Neural progenitor cell (in vitro differentiated cells): ENCODE measurements at regions not wholly inside any gene's neighbourhood (a gene's known extent, or its start where the extent isn't known, plus 50 kb on each side); places are given as distances from the start of the nearest gene placed in this dataset.

Source experiments
- DNase-seq: peaks from one replicate; pipeline ENCODE4 v3.0.0-alpha.2; 2016; ENCODE audit warnings: low spot score
- H2AFZ ChIP-seq: fragments of 200-600 bp; sonication (generic); replicated peaks from 2 replicates; pipeline ENCODE4 v1.6.1; 2016; ENCODE audit warnings: antibody characterized with exemption
- H3F3A ChIP-seq: fragments of 200-600 bp; sonication (generic); 2 replicates; pipeline ENCODE4 v1.6.1; 2016; ENCODE audit warnings: antibody characterized with exemption, low read depth
- H3K27ac ChIP-seq: fragments of 200-600 bp; sonication (generic); 2 replicates; pipeline ENCODE4 v1.5.1; 2016; ENCODE audit warnings: mild to moderate bottlenecking
- H3K27me3 ChIP-seq: fragments of 200-600 bp; sonication (generic); 2 replicates; pipeline ENCODE4 v1.6.1; 2016; ENCODE audit warnings: mild to moderate bottlenecking, moderate library complexity
- H3K36me3 ChIP-seq: fragments of 200-600 bp; sonication (generic); 2 replicates; pipeline ENCODE4 v1.5.1; 2016
- H3K4me1 ChIP-seq: fragments of 200-600 bp; sonication (generic); 2 replicates; pipeline ENCODE4 v1.6.1; 2016; ENCODE audit warnings: mixed run types
- H3K4me2 ChIP-seq: fragments of 200-600 bp; sonication (generic); 2 replicates; pipeline ENCODE4 v1.6.1; 2016
- H3K4me3 ChIP-seq: fragments of 200-600 bp; sonication (generic); 2 replicates; pipeline ENCODE4 v1.5.1; 2016
- H3K79me2 ChIP-seq: fragments of 200-600 bp; sonication (generic); 2 replicates; pipeline ENCODE4 v1.6.1; 2016; ENCODE audit warnings: low read depth
- H3K9ac ChIP-seq: fragments of 200-600 bp; sonication (generic); 2 replicates; pipeline ENCODE4 v1.6.1; 2016
- H3K9me3 ChIP-seq: fragments of 200-600 bp; sonication (generic); 2 replicates; pipeline ENCODE4 v1.5.1; 2016; ENCODE audit warnings: low read depth
- H4K20me1 ChIP-seq: fragments of 200-600 bp; sonication (generic); 2 replicates; pipeline ENCODE4 v1.6.1; 2016; ENCODE audit warnings: low read depth
- H3K27ac Mint-ChIP-seq: 3 replicates; pipeline ENCODE4 v1.8.0; 2021; ENCODE audit warnings: mixed read lengths
- H3K27me3 Mint-ChIP-seq: 2 replicates; pipeline ENCODE4 v1.8.0; 2022; ENCODE audit warnings: low read depth, mild to moderate bottlenecking, inconsistent platforms, moderate library complexity, mixed read lengths; ENCODE audit not compliant: insufficient read depth
- H3K36me3 Mint-ChIP-seq: 3 replicates; pipeline ENCODE4 v1.8.0; 2021; ENCODE audit warnings: mixed read lengths
- H3K4me1 Mint-ChIP-seq: 3 replicates; pipeline ENCODE4 v1.8.0; 2021; ENCODE audit warnings: mixed read lengths
- H3K4me3 Mint-ChIP-seq: 3 replicates; pipeline ENCODE4 v1.8.0; 2021; ENCODE audit warnings: mild to moderate bottlenecking, moderate library complexity, mixed read lengths
- H3K9me3 Mint-ChIP-seq: 3 replicates; pipeline ENCODE4 v1.8.0; 2020; ENCODE audit warnings: mixed read lengths
- EZH2 ChIP-seq: fragments of 200-600 bp; sonication (generic); IDR thresholded peaks from 2 replicates; pipeline ENCODE4 v1.6.1; 2017; ENCODE audit warnings: antibody characterized with exemption, mild to moderate bottlenecking, moderate library complexity
- EZH2phosphoT487 ChIP-seq: fragments of 200-600 bp; sonication (generic); IDR thresholded peaks from 2 replicates; pipeline ENCODE4 v1.6.1; 2017; ENCODE audit warnings: antibody characterized with exemption
- TF ChIP-seq, protein P1 (sequence below): fragments of 200-600 bp; sonication (generic); IDR thresholded peaks from 2 replicates; pipeline ENCODE4 v1.5.1; 2017; ENCODE audit warnings: antibody characterized with exemption, mild to moderate bottlenecking

- Mint-ChIP-seq H3K4me1 (peaks cover 3% of the 10 kb centered on the region), H3K27ac (no peak overlapping the region), H3K4me3 (no peak overlapping the region), H3K36me3 (no peaks in the 10 kb centered on the region), H3K27me3 (peaks cover 8% of the 10 kb centered on the region), H3K9me3 (no peaks in the 10 kb centered on the region)
- Histone ChIP-seq H3K4me1 (no peaks in the 10 kb centered on the region), H3K36me3 (no peaks in the 10 kb centered on the region), H4K20me1 (no peaks in the 10 kb centered on the region), H3K9ac (no peak overlapping the region), H2AFZ (no peak overlapping the region), H3K79me2 (no peaks in the 10 kb centered on the region), H3K9me3 (no peaks in the 10 kb centered on the region), H3F3A (no peaks in the 10 kb centered on the region), H3K27me3 (peaks cover 19% of the 10 kb centered on the region), H3K4me2 (no peak overlapping the region), H3K4me3 (no peak overlapping the region), H3K27ac (no peak overlapping the region)
- TF ChIP-seq EZH2phosphoT487 (no peak), EZH2 (no peak)
- TF ChIP-seq, protein P1, sequence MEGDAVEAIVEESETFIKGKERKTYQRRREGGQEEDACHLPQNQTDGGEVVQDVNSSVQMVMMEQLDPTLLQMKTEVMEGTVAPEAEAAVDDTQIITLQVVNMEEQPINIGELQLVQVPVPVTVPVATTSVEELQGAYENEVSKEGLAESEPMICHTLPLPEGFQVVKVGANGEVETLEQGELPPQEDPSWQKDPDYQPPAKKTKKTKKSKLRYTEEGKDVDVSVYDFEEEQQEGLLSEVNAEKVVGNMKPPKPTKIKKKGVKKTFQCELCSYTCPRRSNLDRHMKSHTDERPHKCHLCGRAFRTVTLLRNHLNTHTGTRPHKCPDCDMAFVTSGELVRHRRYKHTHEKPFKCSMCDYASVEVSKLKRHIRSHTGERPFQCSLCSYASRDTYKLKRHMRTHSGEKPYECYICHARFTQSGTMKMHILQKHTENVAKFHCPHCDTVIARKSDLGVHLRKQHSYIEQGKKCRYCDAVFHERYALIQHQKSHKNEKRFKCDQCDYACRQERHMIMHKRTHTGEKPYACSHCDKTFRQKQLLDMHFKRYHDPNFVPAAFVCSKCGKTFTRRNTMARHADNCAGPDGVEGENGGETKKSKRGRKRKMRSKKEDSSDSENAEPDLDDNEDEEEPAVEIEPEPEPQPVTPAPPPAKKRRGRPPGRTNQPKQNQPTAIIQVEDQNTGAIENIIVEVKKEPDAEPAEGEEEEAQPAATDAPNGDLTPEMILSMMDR: no peak
- no peak for DNase-seq
Observed at GRCh38 chr17:34712481-34713195, 133.3 kb downstream of the TMEM132E start.

GRCh38 chr17:34711646-34712045 is 132.3 kb downstream of the TMEM132E start:
- Histone ChIP-seq H3K4me3 (no peak overlapping the region), H2AFZ (no peak overlapping the region), H3K27me3 (peaks cover 29% of the 10 kb centered on the region), H4K20me1 (peaks cover 7% of the 10 kb centered on the region), H3K9me3 (no peaks in the 10 kb centered on the region), H3K79me2 (no peaks in the 10 kb centered on the region), H3K9ac (no peak overlapping the region), H3K4me2 (no peak overlapping the region), H3F3A (no peaks in the 10 kb centered on the region), H3K27ac (no peak overlapping the region), H3K36me3 (no peaks in the 10 kb centered on the region), H3K4me1 (no peaks in the 10 kb centered on the region)
- Mint-ChIP-seq H3K9me3 (peaks cover under 1% of the 10 kb centered on the region), H3K27me3 (peaks cover 8% of the 10 kb centered on the region), H3K27ac (no peak overlapping the region), H3K36me3 (no peaks in the 10 kb centered on the region), H3K4me1 (peaks cover 3% of the 10 kb centered on the region), H3K4me3 (no peak overlapping the region)
- no peak for DNase-seq
- TF ChIP-seq EZH2phosphoT487: no peak
- no peak for TF ChIP-seq EZH2
- TF ChIP-seq, protein P1: no peak

DNA sequence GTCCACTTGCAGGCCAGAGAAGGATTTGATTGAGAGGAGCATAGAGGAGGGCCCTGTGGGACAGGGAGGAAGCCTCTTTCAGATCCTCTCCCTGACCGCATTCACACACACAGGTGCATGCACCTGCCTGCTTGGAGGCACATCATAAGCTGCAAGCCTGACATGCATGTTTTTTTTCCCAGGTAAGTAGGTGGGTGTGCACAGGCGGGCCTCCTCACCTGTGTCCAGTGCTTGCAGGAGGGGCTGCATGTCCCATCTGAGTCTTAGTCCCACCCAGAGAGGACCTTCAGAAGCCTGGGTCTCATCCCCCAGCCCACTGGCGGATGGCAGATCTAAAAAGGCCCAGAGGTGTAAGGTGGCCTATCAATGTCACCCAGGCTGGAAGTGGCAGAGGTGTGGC is 130.8 kb downstream of the TMEM132E start:
- Mint-ChIP-seq H3K4me1 (peaks cover 3% of the 10 kb centered on the region), H3K27ac (no peak overlapping the region), H3K36me3 (no peaks in the 10 kb centered on the region), H3K9me3 (peaks cover 3% of the 10 kb centered on the region), H3K27me3 (peaks cover 9% of the 10 kb centered on the region), H3K4me3 (no peak overlapping the region)
- Histone ChIP-seq H3K4me3 (no peak overlapping the region), H2AFZ (no peak overlapping the region), H3K9ac (no peak overlapping the region), H3K27ac (no peak overlapping the region), H3K9me3 (no peaks in the 10 kb centered on the region), H3F3A (no peaks in the 10 kb centered on the region), H3K79me2 (no peaks in the 10 kb centered on the region), H4K20me1 (peaks cover 16% of the 10 kb centered on the region), H3K4me1 (no peaks in the 10 kb centered on the region), H3K36me3 (no peaks in the 10 kb centered on the region), H3K4me2 (no peak overlapping the region), H3K27me3 (peaks cover 33% of the 10 kb centered on the region)
- DNase-seq: no peak
- TF ChIP-seq EZH2phosphoT487 (no peak), EZH2 (no peak)
- TF ChIP-seq, protein P1: no peak
